Uterus (tissue), 2 donors: ENCODE measurements at regions not wholly inside any gene's neighbourhood (a gene's known extent, or its start where the extent isn't known, plus 50 kb on each side); places are given as distances from the start of the nearest gene placed in this dataset.

ENCODE experiments used
- CTCF ChIP-seq, 4 experiments: fragments of 200-600 bp in 2 of 4; fragments of 450-650 bp in 2 of 4; sonication (generic) in 2 of 4; IDR thresholded peaks; one replicate each; pipeline ENCODE4 v1.5.1; 2016 to 2019; ENCODE audit warnings: antibody characterized with exemption in 4 of 4, mild to moderate bottlenecking in 2 of 4, moderate library complexity in 1 of 4
- POLR2A ChIP-seq, 2 donors: fragments of 450-650 bp; IDR thresholded peaks; one replicate each; pipeline ENCODE4 v1.6.1; 2016; ENCODE audit warnings: antibody characterized with exemption in 2 of 2, mild to moderate bottlenecking in 1 of 2, moderate library complexity in 1 of 2

DNA sequence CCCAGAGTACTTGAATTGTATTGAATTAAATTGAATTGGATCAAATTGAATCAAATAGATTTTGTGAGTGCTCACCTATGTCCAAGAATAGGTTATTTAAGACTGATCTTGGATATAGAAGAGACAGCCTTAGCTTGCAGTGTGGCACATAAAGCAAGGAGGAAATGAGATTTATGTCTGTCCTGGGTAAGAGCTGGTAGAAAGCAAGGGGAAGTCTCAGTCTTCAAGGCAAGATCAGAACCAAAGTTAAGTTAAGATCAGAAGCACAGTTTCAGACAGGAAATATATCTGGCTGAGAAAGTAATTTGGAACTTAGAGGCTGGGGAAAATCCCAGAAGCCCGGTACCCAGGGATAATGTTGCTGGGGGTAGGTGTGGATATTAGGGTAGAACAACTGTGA, 244.4 kb upstream of the ARPP21 start:
- TF ChIP-seq CTCF (IDR thresholded peaks at IDR 0.05) (no peak), POLR2A (IDR thresholded peaks at IDR 0.05) (no peak)
